Cerebellar nuclear complex (tissue), 1 donor: ENCODE measurements at regions not wholly inside any gene's neighbourhood (a gene's known extent, or its start where the extent isn't known, plus 50 kb on each side); places are given as distances from the start of the nearest gene placed in this dataset.
"Not testable (repeated sequence)": the region's sequence is repeated elsewhere in the genome, so short reads cannot be mapped to it uniquely, and the experiment has no call there.

ENCODE experiments used
- DNase-seq, 2 experiments: peaks; one replicate each; lab custom pipeline; 2025; lab: John Stamatoyannopoulos, UW

- not testable (repeated sequence) for DNase-seq
Observed at GRCh38 chr9:65418966-65419365, 134.0 kb upstream of the FOXD4L5 start.

GRCh38 chr9:65416948-65417347 lies 131.9 kb upstream of the FOXD4L5 start:
- DNase-seq: not testable (repeated sequence)

- DNase-seq: not testable (repeated sequence)
Observed at GRCh38 chr9:65414249-65414648, 129.2 kb upstream of the FOXD4L5 start.

GRCh38 chr9:65413371-65413770 lies 128.4 kb upstream of the FOXD4L5 start:
- DNase-seq: not testable (repeated sequence)

- no peak for DNase-seq
Observed at GRCh38 chr9:65411901-65412300, 126.9 kb upstream of the FOXD4L5 start.

GRCh38 chr9:65411336-65411735 lies 126.3 kb upstream of the FOXD4L5 start:
- no peak for DNase-seq

- DNase-seq: no peak
Observed at GRCh38 chr9:65410926-65411325, 125.9 kb upstream of the FOXD4L5 start.

GRCh38 chr9:65409471-65409980 lies 124.5 kb upstream of the FOXD4L5 start:
- DNase-seq: no peak

- not testable (repeated sequence) for DNase-seq
Observed at GRCh38 chr9:65408806-65409205, 123.8 kb upstream of the FOXD4L5 start.

GRCh38 chr9:65406625-65407024 lies 121.6 kb upstream of the FOXD4L5 start:
- not testable (repeated sequence) for DNase-seq

GRCh38 chr9:65405766-65406165 lies 120.8 kb upstream of the FOXD4L5 start:
- not testable (repeated sequence) for DNase-seq

GRCh38 chr9:65405253-65405652 lies 120.2 kb upstream of the FOXD4L5 start:
- DNase-seq: no peak

- DNase-seq: no peak
Observed at GRCh38 chr9:65404232-65405006, 119.4 kb upstream of the FOXD4L5 start.

- DNase-seq: no peak
Observed at GRCh38 chr9:65403721-65404120, 118.7 kb upstream of the FOXD4L5 start.

- DNase-seq: not testable (repeated sequence)
Observed at GRCh38 chr9:65403072-65403471, 118.1 kb upstream of the FOXD4L5 start.

- not testable (repeated sequence) for DNase-seq
Observed at GRCh38 chr9:65402206-65402870, 117.3 kb upstream of the FOXD4L5 start.

- not testable (repeated sequence) for DNase-seq
Observed at GRCh38 chr9:65401456-65402045, 116.5 kb upstream of the FOXD4L5 start.

GRCh38 chr9:65400886-65401285 lies 115.9 kb upstream of the FOXD4L5 start:
- no peak for DNase-seq

GRCh38 chr9:65397763-65398719 lies 113.0 kb upstream of the FOXD4L5 start:
- DNase-seq: not testable (repeated sequence)

GRCh38 chr9:65397226-65397625 lies 112.2 kb upstream of the FOXD4L5 start:
- DNase-seq: not testable (repeated sequence)

- not testable (repeated sequence) for DNase-seq
Observed at GRCh38 chr9:65396601-65397000, 111.6 kb upstream of the FOXD4L5 start.
